NCI-H524 treated with DMSO at 0.1 percent for 48 hours (cell line): ENCODE measurements at regions not wholly inside any gene's neighbourhood (a gene's known extent, or its start where the extent isn't known, plus 50 kb on each side); places are given as distances from the start of the nearest gene placed in this dataset.

Experiments used
- DNase-seq: peaks from one replicate; lab custom pipeline; 2025; lab: John Stamatoyannopoulos, UW

- DNase-seq = no peak
Observed at GRCh38 chr21:26412885-26413284, 160.2 kb downstream of the CYYR1 start.

- peak; percentile 36 for DNase-seq
Observed at GRCh38 chr21:26409735-26410134, 163.4 kb downstream of the CYYR1 start.

GRCh38 chr21:26408511-26408910, 164.6 kb downstream of the CYYR1 start:
- DNase-seq = no peak

GRCh38 chr21:26406526-26406925, 166.6 kb downstream of the CYYR1 start:
- no peak for DNase-seq

- DNase-seq = no peak
Observed at GRCh38 chr21:26405735-26406361, 167.2 kb downstream of the CYYR1 start.

GRCh38 chr21:26405071-26405470, 168.0 kb downstream of the CYYR1 start:
- DNase-seq = no peak

- DNase-seq = no peak
Observed at GRCh38 chr21:26404288-26404687, 168.8 kb downstream of the CYYR1 start.

- DNase-seq = no peak
Observed at GRCh38 chr21:26403321-26403720, 169.8 kb downstream of the CYYR1 start.

- DNase-seq = no peak
Observed at GRCh38 chr21:26397545-26397944, 175.5 kb downstream of the CYYR1 start.

GRCh38 chr21:26394341-26394740, 178.7 kb downstream of the CYYR1 start:
- DNase-seq = no peak

- DNase-seq = no peak
Observed at GRCh38 chr21:26391166-26391565, 181.9 kb downstream of the CYYR1 start.

GRCh38 chr21:26389971-26390641, 183.0 kb downstream of the CYYR1 start:
- DNase-seq = peak; percentile 96

GRCh38 chr21:26388731-26389231, 184.3 kb downstream of the CYYR1 start:
- no peak for DNase-seq

- no peak for DNase-seq
Observed at GRCh38 chr21:26385721-26386120, 187.4 kb downstream of the CYYR1 start.

- no peak for DNase-seq
Observed at GRCh38 chr21:26379561-26379960, 193.5 kb downstream of the CYYR1 start.

- DNase-seq = no peak
Observed at GRCh38 chr21:26377111-26377694, 195.9 kb downstream of the CYYR1 start.

- no peak for DNase-seq
Observed at GRCh38 chr21:26374817-26375216, 198.3 kb downstream of the CYYR1 start.

GRCh38 chr21:26368591-26369320, 198.2 kb upstream of the APP start:
- no peak for DNase-seq

- no peak for DNase-seq
Observed at GRCh38 chr21:26366781-26367180, 196.2 kb upstream of the APP start.

GRCh38 chr21:26365849-26366248, 195.3 kb upstream of the APP start:
- no peak for DNase-seq

- DNase-seq = no peak
Observed at GRCh38 chr21:26351661-26352060, 181.1 kb upstream of the APP start.

GRCh38 chr21:26332867-26333266, 162.3 kb upstream of the APP start:
- no peak for DNase-seq
